ENCODE measurements at regions not wholly inside any gene's neighbourhood (a gene's known extent, or its start where the extent isn't known, plus 50 kb on each side); places are given as distances from the start of the nearest gene placed in this dataset.
"Not testable (repeated sequence)": the region's sequence is repeated elsewhere in the genome, so short reads cannot be mapped to it uniquely, and the experiment has no call there.

DNA sequence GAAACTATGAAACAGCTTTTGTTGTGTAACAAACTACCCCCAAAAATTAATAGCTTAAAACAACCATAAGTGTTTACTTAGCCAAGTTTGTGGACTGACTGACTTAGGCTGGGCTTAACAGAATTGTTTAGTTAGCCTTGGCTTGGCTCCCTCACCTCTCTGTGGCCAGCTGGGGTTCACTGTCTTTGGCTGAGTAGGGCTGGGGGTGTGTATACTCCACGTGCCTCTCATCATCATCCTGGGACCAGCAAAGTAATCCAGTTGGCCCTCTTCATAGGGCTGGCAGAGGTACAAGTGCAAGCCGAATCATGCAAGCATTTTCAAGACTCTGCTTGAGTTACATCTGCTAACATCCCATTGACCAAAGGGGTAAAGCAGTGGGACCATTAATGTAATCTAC is 252.3 kb downstream of the BRINP2 start:
- Histone ChIP-seq H3K4me1 (ENCODE audit: control insufficient read depth, insufficient read depth, low read length) (no peaks in the 10 kb centered on the region), H3K27ac (ENCODE audit: low read depth, low read length) (no peak overlapping the region), H3K4me3 (ENCODE audit: low read depth, low read length) (no peak overlapping the region), H3K9ac (ENCODE audit: low read length) (no peak overlapping the region), H3K9me3 (ENCODE audit: control insufficient read depth, insufficient read depth, low read depth, low read length) (no peaks in the 10 kb centered on the region), H3K27me3 (ENCODE audit: control insufficient read depth, insufficient read depth, low read length) (no peaks in the 10 kb centered on the region), H3K36me3 (ENCODE audit: control insufficient read depth, insufficient read depth, low read length) (no peaks in the 10 kb centered on the region)

DNA sequence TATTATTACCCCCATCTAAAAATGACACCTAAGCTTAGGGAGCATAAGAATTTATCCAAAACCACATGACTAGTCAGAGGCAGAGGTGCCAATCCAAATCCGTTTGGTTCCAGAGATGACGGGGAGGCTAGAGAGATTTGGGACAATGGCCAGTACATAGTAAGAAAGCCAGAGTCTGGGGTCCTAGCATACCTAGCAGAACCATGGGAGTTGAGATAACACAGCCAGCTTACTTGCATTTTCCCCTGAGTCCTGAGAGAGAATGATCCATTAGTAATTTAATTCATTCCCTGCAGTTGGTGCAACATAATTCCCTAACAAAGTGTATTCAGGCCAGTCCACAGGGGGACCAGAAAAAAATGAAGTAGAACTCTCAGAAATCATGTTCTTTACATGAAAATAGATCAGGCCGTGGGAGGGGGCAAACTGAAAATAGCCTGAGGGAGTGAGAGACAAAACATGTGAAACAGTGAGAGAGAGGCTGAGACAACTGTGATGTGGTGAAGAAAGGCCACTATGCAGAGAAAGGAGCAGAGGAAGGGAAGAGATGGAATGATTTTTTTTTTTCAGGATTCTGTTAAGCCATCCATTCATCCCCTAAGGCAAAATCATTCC is 243.3 kb downstream of the BRINP2 start:
- Histone ChIP-seq H3K9ac (ENCODE audit: low read length) (no peak overlapping the region), H3K36me3 (ENCODE audit: control insufficient read depth, insufficient read depth, low read length) (no peaks in the 10 kb centered on the region), H3K27me3 (ENCODE audit: control insufficient read depth, insufficient read depth, low read length) (no peaks in the 10 kb centered on the region), H3K9me3 (ENCODE audit: control insufficient read depth, insufficient read depth, low read depth, low read length) (no peaks in the 10 kb centered on the region), H3K4me3 (ENCODE audit: low read depth, low read length) (no peak overlapping the region), H3K4me1 (ENCODE audit: control insufficient read depth, insufficient read depth, low read length) (no peaks in the 10 kb centered on the region), H3K27ac (ENCODE audit: low read depth, low read length) (no peak overlapping the region)

- H3K4me3 ChIP-seq (ENCODE audit: low read depth, low read length): no peak overlapping the region
- no peaks in the 10 kb centered on the region for H3K36me3 ChIP-seq (ENCODE audit: control insufficient read depth, insufficient read depth, low read length)
- no peak overlapping the region for H3K27ac ChIP-seq (ENCODE audit: low read depth, low read length)
- H3K9me3 ChIP-seq (ENCODE audit: control insufficient read depth, insufficient read depth, low read depth, low read length): peaks cover 9% of the 10 kb centered on the region; the same call in 1 of the 2 replicates
- H3K9ac ChIP-seq (ENCODE audit: low read length): no peak overlapping the region
- H3K27me3 ChIP-seq (ENCODE audit: control insufficient read depth, insufficient read depth, low read length): no peaks in the 10 kb centered on the region
- no peaks in the 10 kb centered on the region for H3K4me1 ChIP-seq (ENCODE audit: control insufficient read depth, insufficient read depth, low read length)
These were observed 240.6 kb downstream of the BRINP2 start for GRCh38 chr1:177411381-177411780.

DNA sequence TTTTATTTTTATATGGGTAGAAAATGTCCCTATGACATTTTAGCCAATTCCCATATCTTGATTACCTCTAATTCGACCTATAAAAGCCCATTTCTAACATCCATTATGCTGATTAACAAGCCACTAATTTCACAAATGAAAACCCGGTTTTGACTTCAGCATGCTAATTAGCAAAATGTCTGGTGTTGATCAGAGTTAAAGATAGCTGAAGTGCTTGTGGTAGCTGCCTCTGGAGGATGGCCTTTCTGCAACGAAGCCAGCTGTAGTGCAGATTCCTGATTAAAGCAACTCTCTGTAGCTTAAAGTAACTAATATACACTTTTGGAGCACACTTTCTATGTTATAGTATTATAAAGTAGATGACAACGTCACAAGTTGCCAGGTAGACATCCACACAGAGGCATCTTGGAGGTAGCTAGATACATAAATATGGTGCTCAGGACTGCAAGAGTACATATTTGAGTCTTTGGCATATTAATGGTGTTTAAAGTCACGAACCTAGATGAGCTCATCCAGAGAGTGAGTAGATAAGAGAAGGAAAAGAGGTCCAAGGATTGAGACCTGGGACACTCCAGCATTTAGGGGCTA is 239.5 kb downstream of the BRINP2 start:
- Histone ChIP-seq H3K27ac (ENCODE audit: low read depth, low read length) (no peak overlapping the region), H3K4me1 (ENCODE audit: control insufficient read depth, insufficient read depth, low read length) (no peaks in the 10 kb centered on the region), H3K9me3 (ENCODE audit: control insufficient read depth, insufficient read depth, low read depth, low read length) (peaks cover 9% of the 10 kb centered on the region; the same call in 1 of the 2 replicates), H3K27me3 (ENCODE audit: control insufficient read depth, insufficient read depth, low read length) (no peaks in the 10 kb centered on the region), H3K36me3 (ENCODE audit: control insufficient read depth, insufficient read depth, low read length) (no peaks in the 10 kb centered on the region), H3K9ac (ENCODE audit: low read length) (no peak overlapping the region), H3K4me3 (ENCODE audit: low read depth, low read length) (no peak overlapping the region)

DNA sequence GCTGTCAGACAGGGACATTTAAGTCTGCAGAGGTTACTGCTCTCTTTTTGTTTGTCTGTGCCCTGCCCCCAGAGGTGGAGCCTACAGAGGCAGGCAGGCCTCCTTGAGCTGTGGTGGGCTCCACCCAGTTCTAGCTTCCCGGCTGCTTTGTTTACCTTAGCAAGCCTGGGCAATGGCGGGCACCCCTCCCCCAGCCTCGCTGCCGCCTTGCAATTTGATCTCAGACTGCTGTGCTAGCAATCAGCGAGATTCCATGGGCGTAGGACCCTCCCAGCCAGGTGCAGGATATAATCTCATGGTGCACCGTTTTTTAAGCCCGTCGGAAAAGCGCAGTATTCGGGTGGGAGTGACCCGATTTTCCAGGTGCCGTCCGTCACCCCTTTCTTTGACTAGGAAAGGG is 235.6 kb downstream of the BRINP2 start:
- not testable (repeated sequence) for H3K4me3 ChIP-seq (ENCODE audit: low read depth, low read length); H3K4me1 ChIP-seq (ENCODE audit: control insufficient read depth, insufficient read depth, low read length); H3K27ac ChIP-seq (ENCODE audit: low read depth, low read length); H3K27me3 ChIP-seq (ENCODE audit: control insufficient read depth, insufficient read depth, low read length); H3K9ac ChIP-seq (ENCODE audit: low read length); H3K9me3 ChIP-seq (ENCODE audit: control insufficient read depth, insufficient read depth, low read depth, low read length); H3K36me3 ChIP-seq (ENCODE audit: control insufficient read depth, insufficient read depth, low read length)

DNA sequence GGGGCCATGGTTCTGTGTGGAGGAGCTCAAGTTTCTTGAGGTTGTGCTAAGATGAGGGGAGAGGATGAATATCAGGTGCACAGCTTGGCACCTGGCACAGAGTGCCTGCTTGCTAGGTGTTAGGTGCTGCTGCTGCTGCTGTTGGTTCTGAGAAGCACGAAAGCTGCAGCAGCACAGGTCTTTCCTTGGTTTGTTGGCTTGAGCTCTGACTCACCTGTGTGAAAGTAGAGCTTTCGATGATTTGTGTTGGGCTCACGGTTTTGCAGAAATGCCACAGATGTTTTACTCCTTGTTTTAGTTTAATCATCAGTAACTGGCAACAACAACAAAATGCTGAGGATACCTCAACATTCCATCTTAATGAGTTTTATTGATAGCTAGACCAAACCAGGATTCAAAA is 221.6 kb downstream of the BRINP2 start:
- no peaks in the 10 kb centered on the region for H3K36me3 ChIP-seq (ENCODE audit: control insufficient read depth, insufficient read depth, low read length)
- H3K27ac ChIP-seq (ENCODE audit: low read depth, low read length): no peak overlapping the region
- H3K9ac ChIP-seq (ENCODE audit: low read length): no peak overlapping the region
- H3K4me1 ChIP-seq (ENCODE audit: control insufficient read depth, insufficient read depth, low read length): no peaks in the 10 kb centered on the region
- H3K27me3 ChIP-seq (ENCODE audit: control insufficient read depth, insufficient read depth, low read length): no peaks in the 10 kb centered on the region
- H3K4me3 ChIP-seq (ENCODE audit: low read depth, low read length): no peak overlapping the region
- H3K9me3 ChIP-seq (ENCODE audit: control insufficient read depth, insufficient read depth, low read depth, low read length): no peaks in the 10 kb centered on the region

DNA sequence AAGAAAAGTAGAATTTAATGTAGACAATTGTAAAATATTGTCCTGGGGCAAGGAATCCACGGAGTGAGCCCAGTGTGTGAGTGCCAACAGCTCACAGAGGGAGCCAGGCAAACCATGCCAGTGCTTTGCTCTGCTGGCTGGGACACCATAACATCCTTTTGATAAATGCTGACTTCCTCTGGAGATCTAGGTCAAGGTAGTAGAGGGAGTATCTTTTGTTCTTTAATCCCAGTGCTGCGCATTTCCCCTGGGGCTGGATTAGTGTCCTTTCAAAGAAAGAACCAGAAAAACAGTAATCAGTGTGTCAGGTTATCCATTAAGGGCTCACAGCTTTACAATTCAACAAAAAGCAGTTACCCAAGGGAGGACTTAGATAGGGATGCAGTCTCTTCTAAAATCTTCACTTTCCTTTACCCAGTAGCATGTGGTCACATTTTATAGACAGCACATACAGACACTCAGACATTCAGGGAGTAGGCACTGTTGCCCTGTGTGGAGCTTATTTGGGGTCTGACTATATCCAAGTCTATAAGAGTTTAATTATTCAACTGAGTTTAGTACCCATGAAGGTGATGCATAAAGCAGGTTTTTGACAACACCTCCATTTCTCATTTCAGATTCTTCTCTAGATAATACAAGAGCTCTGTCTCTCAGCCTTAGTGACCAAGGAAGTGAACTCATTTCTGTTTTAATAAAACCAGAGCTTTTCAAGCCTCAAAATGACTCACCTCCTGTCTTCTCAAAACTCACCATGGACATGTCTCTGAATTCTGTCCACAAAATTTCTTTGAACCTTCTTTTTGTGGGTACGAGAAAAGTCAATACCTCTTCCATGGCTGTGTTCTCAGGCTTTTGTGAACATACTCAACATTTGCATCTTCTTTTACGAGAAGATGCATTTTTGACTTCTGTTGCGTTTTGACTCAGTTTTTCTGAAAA is 215.3 kb downstream of the BRINP2 start:
- no peaks in the 10 kb centered on the region for H3K9me3 ChIP-seq (ENCODE audit: control insufficient read depth, insufficient read depth, low read depth, low read length)
- no peak overlapping the region for H3K27ac ChIP-seq (ENCODE audit: low read depth, low read length)
- no peak overlapping the region for H3K9ac ChIP-seq (ENCODE audit: low read length)
- no peaks in the 10 kb centered on the region for H3K36me3 ChIP-seq (ENCODE audit: control insufficient read depth, insufficient read depth, low read length)
- no peaks in the 10 kb centered on the region; the same call in 1 of the 2 replicates for H3K4me1 ChIP-seq (ENCODE audit: control insufficient read depth, insufficient read depth, low read length)
- H3K27me3 ChIP-seq (ENCODE audit: control insufficient read depth, insufficient read depth, low read length): peaks cover 2% of the 10 kb centered on the region; the same call in 1 of the 2 replicates
- H3K4me3 ChIP-seq (ENCODE audit: low read depth, low read length): no peak overlapping the region

GRCh38 chr1:177384461-177384860 is 213.7 kb downstream of the BRINP2 start:
- H3K9ac ChIP-seq (ENCODE audit: low read length): no peak overlapping the region
- no peaks in the 10 kb centered on the region for H3K36me3 ChIP-seq (ENCODE audit: control insufficient read depth, insufficient read depth, low read length)
- no peaks in the 10 kb centered on the region; the same call in 1 of the 2 replicates for H3K4me1 ChIP-seq (ENCODE audit: control insufficient read depth, insufficient read depth, low read length)
- no peaks in the 10 kb centered on the region for H3K9me3 ChIP-seq (ENCODE audit: control insufficient read depth, insufficient read depth, low read depth, low read length)
- H3K27me3 ChIP-seq (ENCODE audit: control insufficient read depth, insufficient read depth, low read length): peaks cover 2% of the 10 kb centered on the region; the same call in 1 of the 2 replicates
- H3K4me3 ChIP-seq (ENCODE audit: low read depth, low read length): no peak overlapping the region
- H3K27ac ChIP-seq (ENCODE audit: low read depth, low read length): no peak overlapping the region

GRCh38 chr1:177383715-177384114 is 213.0 kb downstream of the BRINP2 start:
- peaks cover 2% of the 10 kb centered on the region; the same call in 1 of the 2 replicates for H3K27me3 ChIP-seq (ENCODE audit: control insufficient read depth, insufficient read depth, low read length)
- no peak overlapping the region for H3K27ac ChIP-seq (ENCODE audit: low read depth, low read length)
- no peak overlapping the region for H3K9ac ChIP-seq (ENCODE audit: low read length)

DNA sequence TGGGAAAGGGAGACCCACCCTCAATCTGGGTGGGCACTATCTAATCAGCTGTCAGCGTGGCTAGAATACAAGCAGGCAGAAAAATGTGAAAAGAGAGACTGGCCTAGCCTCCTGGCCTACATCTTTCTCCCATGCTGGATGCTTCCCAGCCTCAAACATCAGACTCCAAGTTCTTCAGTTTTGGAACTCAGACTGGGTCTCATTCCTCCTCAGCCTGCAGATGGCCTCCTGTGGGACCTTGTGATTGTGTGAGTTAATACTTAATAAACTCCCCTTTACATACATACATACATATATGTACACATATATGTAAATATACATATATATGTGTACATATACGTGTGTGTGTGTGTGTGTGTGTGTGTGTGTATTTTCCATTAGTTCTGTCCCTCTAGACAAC is 207.1 kb downstream of the BRINP2 start:
- H3K4me1 ChIP-seq (ENCODE audit: control insufficient read depth, insufficient read depth, low read length): no peaks in the 10 kb centered on the region

More at GRCh38 chr1:177383715-177384114, 213.0 kb downstream of the BRINP2 start:
- Histone ChIP-seq H3K4me3 (ENCODE audit: low read depth, low read length) (no peak overlapping the region), H3K4me1 (ENCODE audit: control insufficient read depth, insufficient read depth, low read length) (no peaks in the 10 kb centered on the region; the same call in 1 of the 2 replicates), H3K36me3 (ENCODE audit: control insufficient read depth, insufficient read depth, low read length) (no peaks in the 10 kb centered on the region), H3K9me3 (ENCODE audit: control insufficient read depth, insufficient read depth, low read depth, low read length) (no peaks in the 10 kb centered on the region)

DNA sequence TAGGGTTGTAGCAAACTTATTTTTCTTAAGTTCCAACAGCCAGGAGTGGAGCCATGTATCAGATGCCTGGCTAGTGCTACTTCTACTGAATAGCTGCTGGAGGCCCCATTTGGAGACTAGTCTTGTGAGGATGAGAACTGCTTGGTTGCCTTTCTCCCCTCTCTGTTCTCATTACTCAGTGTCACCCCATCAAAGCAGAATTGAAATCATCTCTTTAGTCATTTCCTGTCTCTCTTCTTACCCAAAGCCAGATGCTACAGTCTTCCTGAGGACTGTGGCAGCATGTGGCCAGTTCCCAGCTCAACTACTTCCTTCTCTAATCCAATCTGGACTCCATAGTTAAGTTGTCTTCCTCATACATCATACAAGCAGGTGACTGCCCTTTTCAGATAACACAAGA is 197.5 kb downstream of the BRINP2 start:
- H3K27me3 ChIP-seq (ENCODE audit: control insufficient read depth, insufficient read depth, low read length): no peaks in the 10 kb centered on the region
- H3K4me1 ChIP-seq (ENCODE audit: control insufficient read depth, insufficient read depth, low read length): no peaks in the 10 kb centered on the region
- H3K9ac ChIP-seq (ENCODE audit: low read length): no peak overlapping the region
- no peak overlapping the region for H3K4me3 ChIP-seq (ENCODE audit: low read depth, low read length)
- H3K9me3 ChIP-seq (ENCODE audit: control insufficient read depth, insufficient read depth, low read depth, low read length): no peaks in the 10 kb centered on the region
- no peak overlapping the region for H3K27ac ChIP-seq (ENCODE audit: low read depth, low read length)
- no peaks in the 10 kb centered on the region for H3K36me3 ChIP-seq (ENCODE audit: control insufficient read depth, insufficient read depth, low read length)

More for the DNA sequence above, 207.1 kb downstream of the BRINP2 start:
- Histone ChIP-seq H3K27me3 (ENCODE audit: control insufficient read depth, insufficient read depth, low read length) (no peaks in the 10 kb centered on the region), H3K36me3 (ENCODE audit: control insufficient read depth, insufficient read depth, low read length) (no peaks in the 10 kb centered on the region), H3K27ac (ENCODE audit: low read depth, low read length) (no peak overlapping the region), H3K4me3 (ENCODE audit: low read depth, low read length) (no peak overlapping the region), H3K9me3 (ENCODE audit: control insufficient read depth, insufficient read depth, low read depth, low read length) (0 out of 2 replicates have a peak, but pooled peaks cover 5% of the 10 kb centered on the region), H3K9ac (ENCODE audit: low read length) (no peak overlapping the region)

Measured in HUES6 (cell line).